GM13976 (cell line): ENCODE measurements at regions not wholly inside any gene's neighbourhood (a gene's known extent, or its start where the extent isn't known, plus 50 kb on each side); places are given as distances from the start of the nearest gene placed in this dataset.

Experiments used
- DNase-seq: peaks from one replicate; pipeline ENCODE4 v3.0.0; 2012; ENCODE audit warnings: low spot score
- CTCF ChIP-seq: IDR thresholded peaks from 2 replicates; pipeline ENCODE4 v1.5.1; 2012; ENCODE audit warnings: borderline replicate concordance, mild to moderate bottlenecking; ENCODE audit not compliant: insufficient read depth; ENCODE audit errors: extremely low read depth, missing control alignments, control extremely low read depth
- in situ Hi-C: fragments of 300-500 bp; cut with MboI; formaldehyde crosslinking; loops from one replicate; pipeline ENCODE4 v1.12.0; 2022; ENCODE audit warnings: low sequenced_read_pairs, mixed read lengths, inconsistent platforms; ENCODE audit not compliant: unreplicated experiment

- in situ Hi-C loops, result no loop called here
- DNase-seq, result no peak
- TF ChIP-seq CTCF, result no peak
These were observed 221.5 kb downstream of the EPHA4 start for GRCh38 chr2:221350616-221351015.

DNA sequence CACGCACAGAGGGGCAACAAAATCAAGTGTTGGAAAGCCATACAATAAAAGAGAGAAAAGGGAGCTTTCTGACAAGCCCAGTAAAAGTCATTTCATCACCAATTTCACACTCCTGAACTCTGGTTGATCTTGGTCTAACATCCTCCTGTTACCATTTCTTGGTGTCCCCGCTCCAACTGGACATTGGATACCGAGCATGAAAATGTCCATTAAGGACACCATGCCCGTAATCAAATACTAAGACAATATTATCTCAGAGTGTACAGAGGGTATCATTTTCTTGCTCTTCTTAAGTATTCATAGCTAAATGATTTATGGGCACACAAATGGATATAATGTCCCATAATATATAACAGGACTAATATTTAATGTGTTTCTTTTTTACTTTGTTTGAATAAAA lies 218.9 kb downstream of the EPHA4 start:
- in situ Hi-C loops, result no loop called here
- TF ChIP-seq CTCF, result no peak
- DNase-seq, result no peak

DNA sequence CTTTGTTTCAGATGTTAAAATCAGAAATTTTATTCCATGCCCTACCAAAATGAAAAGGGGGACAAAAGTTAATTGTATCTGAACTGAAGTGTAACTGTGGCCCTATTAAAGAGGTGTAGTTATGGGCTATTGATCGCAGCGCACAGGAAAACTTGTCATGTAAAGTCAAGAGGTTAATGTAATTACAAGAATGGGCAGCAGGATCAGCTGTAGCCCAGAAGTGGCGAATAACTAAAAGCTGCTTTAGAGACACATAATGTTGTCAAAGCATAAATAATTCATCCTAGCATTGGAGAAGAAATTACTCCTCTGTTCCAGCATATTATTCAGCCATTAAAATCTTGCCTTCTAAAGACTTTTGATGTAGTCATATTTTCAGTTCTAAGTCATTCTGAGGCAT lies 211.8 kb downstream of the EPHA4 start:
- DNase-seq, result no peak
- TF ChIP-seq CTCF, result no peak
- in situ Hi-C loops, result no loop called here

DNA sequence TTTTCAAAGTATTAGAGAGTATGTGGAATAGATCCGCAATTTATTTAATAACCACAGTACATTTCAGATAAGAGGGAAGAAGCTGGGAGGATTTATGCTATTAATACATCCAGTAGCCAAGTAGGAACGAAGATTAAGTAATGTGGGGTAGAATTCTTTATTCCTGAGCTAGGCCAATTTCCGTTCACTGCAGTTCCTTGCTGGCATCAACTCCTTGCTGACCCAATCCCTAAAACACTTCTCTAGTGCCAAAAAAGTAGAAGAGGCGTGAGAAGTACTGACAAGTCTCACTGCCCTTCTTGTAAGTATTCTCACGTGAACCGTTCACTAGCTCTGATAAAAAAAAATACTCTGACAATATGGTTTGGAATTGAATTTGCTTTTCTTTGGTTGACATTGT lies 211.4 kb downstream of the EPHA4 start:
- in situ Hi-C loops, result no loop called here
- DNase-seq, result no peak
- no peak for TF ChIP-seq CTCF

DNA sequence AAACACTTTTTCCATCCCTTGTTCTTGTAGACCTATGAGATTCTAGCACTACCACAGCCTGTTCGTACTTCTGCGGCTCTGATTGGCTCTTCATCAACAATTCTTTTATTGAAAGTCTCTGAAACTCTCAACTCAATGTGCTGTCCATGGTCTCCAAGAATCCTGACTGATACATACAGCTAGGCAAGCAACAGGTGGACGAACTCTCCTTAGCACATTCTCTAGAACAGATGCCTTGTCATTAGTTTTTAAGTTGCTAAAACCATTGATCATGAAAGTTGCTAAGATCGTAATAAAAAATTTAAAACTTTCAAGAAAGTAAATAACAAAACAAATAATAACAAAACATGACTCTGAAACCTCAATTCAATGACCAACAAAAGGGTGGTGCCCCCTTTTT lies 210.5 kb downstream of the EPHA4 start:
- no peak for DNase-seq
- in situ Hi-C loops, result no loop called here
- no peak for TF ChIP-seq CTCF

GRCh38 chr2:221364672-221365071 lies 207.4 kb downstream of the EPHA4 start:
- TF ChIP-seq CTCF, result no peak
- DNase-seq, result no peak
- in situ Hi-C loops, result no loop called here
